HPDE6-E6E7 (cell line): ENCODE measurements at regions not wholly inside any gene's neighbourhood (a gene's known extent, or its start where the extent isn't known, plus 50 kb on each side); places are given as distances from the start of the nearest gene placed in this dataset.

Experiments
- DNase-seq: peaks from one replicate; pipeline ENCODE4 v3.0.0; 2011; ENCODE audit warnings: missing footprints; ENCODE audit errors: extremely low spot score

GRCh38 chr6:168384045-168385036 is 56.6 kb upstream of the SMOC2 start:
- no peak for DNase-seq

- no peak for DNase-seq
Observed at GRCh38 chr6:168385037-168385759, 55.8 kb upstream of the SMOC2 start.

- no peak for DNase-seq
Observed at GRCh38 chr6:168385858-168386735, 54.9 kb upstream of the SMOC2 start.

- DNase-seq: no peak
Observed at GRCh38 chr6:168386973-168387372, 54.0 kb upstream of the SMOC2 start.

DNA sequence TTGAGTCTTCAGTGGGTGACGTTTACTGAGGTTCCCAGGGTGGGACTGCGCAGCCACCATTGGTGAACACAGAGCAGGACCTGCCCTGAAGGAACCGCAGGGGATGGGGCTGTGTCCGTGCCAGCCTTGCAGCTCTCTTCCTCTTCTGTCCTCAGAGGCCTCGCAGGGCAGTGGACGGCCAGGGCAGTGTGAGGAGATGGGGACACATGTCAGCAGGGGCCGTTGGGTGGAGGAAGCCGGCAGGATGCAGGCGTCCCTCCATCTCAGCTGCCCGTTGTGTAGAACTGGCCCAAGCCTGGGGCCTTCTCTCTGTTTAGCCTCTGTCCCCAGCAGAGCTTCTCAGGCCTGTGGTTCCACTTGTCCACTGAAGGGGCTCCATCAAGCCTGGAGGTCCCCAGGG is 53.6 kb upstream of the SMOC2 start:
- DNase-seq: no peak

- DNase-seq: no peak
Observed at GRCh38 chr6:168387911-168388310, 53.1 kb upstream of the SMOC2 start.

DNA sequence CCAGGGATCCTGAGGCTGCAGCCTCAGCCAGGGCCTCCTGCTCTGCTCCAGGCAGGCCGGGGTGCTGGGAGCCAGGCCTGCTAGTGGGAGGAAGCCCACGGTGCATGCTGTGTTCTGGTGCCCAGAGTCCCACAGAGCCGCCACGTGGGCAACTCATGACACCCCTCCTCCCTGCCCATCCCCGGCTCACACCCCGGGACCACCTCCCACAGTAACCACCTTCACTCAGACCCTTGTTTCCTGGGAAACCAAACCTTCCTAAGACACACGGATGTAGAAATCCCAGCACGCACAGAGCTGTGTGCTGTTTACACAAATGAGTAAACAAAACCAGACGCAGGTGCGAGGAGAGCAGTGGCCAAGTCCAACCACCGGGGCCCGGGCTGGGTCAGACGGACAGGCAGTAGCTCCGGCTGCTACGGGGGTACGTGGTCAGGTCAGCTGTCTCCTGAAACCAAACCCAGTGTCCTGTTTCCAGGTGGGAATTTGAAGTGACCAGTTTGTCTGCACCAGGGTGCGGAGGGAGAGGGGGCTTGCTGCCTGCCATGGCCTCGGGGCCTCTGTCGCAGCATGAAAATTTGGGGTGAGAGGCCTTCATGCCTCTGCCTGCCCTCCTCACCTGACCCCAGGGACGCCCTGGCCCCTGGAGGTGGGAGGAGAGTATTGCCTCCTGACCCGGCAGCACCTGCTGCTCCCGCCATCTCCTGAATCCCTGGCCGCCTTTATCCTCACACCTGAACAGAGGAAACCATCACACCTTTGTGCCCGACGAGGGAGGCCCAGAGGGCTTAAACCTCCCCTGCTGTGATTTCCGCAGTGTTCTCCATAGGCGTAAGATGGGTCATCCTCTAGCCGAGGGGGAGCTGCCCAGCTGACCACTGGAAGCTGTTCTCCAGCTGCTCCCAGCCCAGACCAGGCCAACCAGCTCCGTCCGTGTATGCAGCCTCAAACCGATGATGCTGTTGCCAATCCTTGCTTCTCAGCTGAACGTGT is 52.0 kb upstream of the SMOC2 start:
- no peak for DNase-seq

GRCh38 chr6:168390749-168391420 is 50.1 kb upstream of the SMOC2 start:
- DNase-seq: no peak
